Panc1 (cell line): ENCODE measurements at regions not wholly inside any gene's neighbourhood (a gene's known extent, or its start where the extent isn't known, plus 50 kb on each side); places are given as distances from the start of the nearest gene placed in this dataset.

ENCODE experiments used
- ATAC-seq: fragments of 200-7000 bp; cut with Tn5 transposase; 2 replicates; pipeline ENCODE4 v1.9.1; 2020; ENCODE audit warnings: mild to moderate bottlenecking, moderate library complexity
- BruUV-seq: library from RNA; stranded (reverse); fragments of 400-500 nt; replicated peaks from 2 replicates; lab custom pipeline; 2021; lab: Mats Ljungman, UMichigan
- CTCF ChIA-PET: fragments of 300-600 bp; sonication (Branson Sonifier 250); formaldehyde crosslinking; loops from one replicate; lab custom pipeline; 2022; ENCODE audit warnings: antibody characterized with exemption; lab: Charles Lee
- POLR2A ChIA-PET: fragments of 300-600 bp; sonication (Branson Sonifier 250); formaldehyde crosslinking; loops from one replicate; lab custom pipeline; 2022; ENCODE audit warnings: antibody characterized with exemption; lab: Charles Lee
- DNase-seq: peaks from one replicate; pipeline ENCODE4 v3.0.0-alpha.2; 2010; ENCODE audit warnings: low read depth, low spot score
- H3K27ac ChIP-seq: 2 replicates; pipeline ENCODE4 v1.5.1; 2011; ENCODE audit warnings: mild to moderate bottlenecking, low read length, inconsistent platforms
- H3K27me3 ChIP-seq: fragments of 200-500 bp; sonication (Bioruptor generic); 2 replicates; pipeline ENCODE4 v1.6.0; 2014; ENCODE audit warnings: low read length, inconsistent platforms; ENCODE audit not compliant: control insufficient read depth, insufficient read depth
- H3K36me3 ChIP-seq: fragments of 200-500 bp; sonication (Bioruptor generic); 2 replicates; pipeline ENCODE4 v1.5.1; 2014; ENCODE audit warnings: inconsistent platforms, mild to moderate bottlenecking, low read length, moderate library complexity; ENCODE audit not compliant: control insufficient read depth, insufficient read depth
- H3K4me1 ChIP-seq: 2 replicates; pipeline ENCODE4 v1.5.1; 2011; ENCODE audit warnings: inconsistent platforms, mild to moderate bottlenecking, low read length, moderate library complexity; ENCODE audit not compliant: control insufficient read depth, insufficient read depth
- H3K4me3 ChIP-seq, 2 experiments: 2 replicates each; pipeline ENCODE4 v1.5.1; 2011 to 2012; ENCODE audit warnings: low read depth in 2 of 2, low read length in 2 of 2, mild to moderate bottlenecking in 2 of 2, inconsistent platforms in 1 of 2, moderate library complexity in 1 of 2
- H3K9me3 ChIP-seq: fragments of 200-500 bp; sonication (Bioruptor generic); 2 replicates; pipeline ENCODE4 v1.5.1; 2014; ENCODE audit warnings: low read depth, mild to moderate bottlenecking, inconsistent platforms, low read length, moderate library complexity; ENCODE audit not compliant: control insufficient read depth, insufficient read depth
- POLR2AphosphoS5 ChIP-seq: IDR thresholded peaks from 2 replicates; pipeline ENCODE4 v1.6.1; 2012; ENCODE audit warnings: mild to moderate bottlenecking, low read depth, low read length, moderate library complexity
- SIN3A ChIP-seq: IDR thresholded peaks from 2 replicates; pipeline ENCODE4 v1.6.1; 2012; ENCODE audit warnings: low read depth, mild to moderate bottlenecking, low read length, moderate library complexity, borderline replicate concordance; ENCODE audit not compliant: insufficient read depth
- TCF7L2 ChIP-seq: IDR thresholded peaks from 2 replicates; pipeline ENCODE4 v1.6.1; 2011; ENCODE audit warnings: mild to moderate bottlenecking, low read depth, low read length, inconsistent platforms
- in situ Hi-C: cut with HindIII; loops from 2 replicates; pipeline ENCODE4 v1.10.0; 2016; ENCODE audit warnings: low sequenced_read_pairs, low pct_unique_long_range_greater_than_20kb
- intact Hi-C: fragments of 100-400 bp; cut with micrococcal nuclease; formaldehyde crosslinking; loops from one replicate; pipeline ENCODE4 v1.10.0; 2022; ENCODE audit not compliant: unreplicated experiment
- TF ChIP-seq, protein P1 (sequence below): fragments of 450-650 bp; IDR thresholded peaks from 2 replicates; pipeline ENCODE4 v1.5.1; 2017; ENCODE audit warnings: mild to moderate bottlenecking
- TF ChIP-seq, protein P2 (sequence below), 2 experiments: IDR thresholded peaks; 2 replicates each; pipeline ENCODE4 v1.6.1; 2011 to 2012; ENCODE audit warnings: low read depth in 2 of 2, control low read depth in 1 of 2, low read length in 1 of 2, mild to moderate bottlenecking in 1 of 2, moderate library complexity in 1 of 2; ENCODE audit not compliant: insufficient read depth in 1 of 2

DNA sequence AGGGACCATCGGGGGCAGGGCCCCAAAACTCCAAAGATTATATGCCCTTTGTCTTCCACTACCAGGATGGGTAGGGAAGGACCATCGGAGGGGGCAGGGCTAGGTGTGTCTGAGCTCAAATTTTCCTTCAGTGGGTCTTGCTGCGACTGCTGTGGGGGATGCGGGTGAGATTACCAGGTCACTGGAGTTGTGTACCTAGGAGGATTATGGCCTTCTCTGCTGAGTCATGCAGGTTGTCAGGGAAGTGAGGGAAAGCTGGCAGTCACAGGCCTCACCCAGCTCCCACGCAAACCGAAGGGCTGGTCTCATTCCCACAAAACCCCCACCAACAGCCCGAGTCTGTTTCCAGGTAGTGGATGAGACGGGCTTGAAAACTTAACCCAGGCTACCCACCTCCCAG lies 489.4 kb downstream of the ZNF608 start:
- ChIA-PET POLR2A (no interaction called here), CTCF (no interaction called here)
- Histone ChIP-seq H3K9me3 (no peaks in the 10 kb centered on the region), H3K36me3 (no peaks in the 10 kb centered on the region), H3K4me3 (no peak overlapping the region), H3K27ac (no peak overlapping the region; the same call in 1 of the 2 replicates), H3K27me3 (no peaks in the 10 kb centered on the region), H3K4me1 (no peaks in the 10 kb centered on the region; the same call in none of the 2 replicates)
- no TSS peak for BruUV-seq
- intact Hi-C loops, result no loop called here
- in situ Hi-C loops, result no loop called here
- TF ChIP-seq SIN3A, result no peak
- no peak for TF ChIP-seq POLR2AphosphoS5
- TF ChIP-seq, protein P1, sequence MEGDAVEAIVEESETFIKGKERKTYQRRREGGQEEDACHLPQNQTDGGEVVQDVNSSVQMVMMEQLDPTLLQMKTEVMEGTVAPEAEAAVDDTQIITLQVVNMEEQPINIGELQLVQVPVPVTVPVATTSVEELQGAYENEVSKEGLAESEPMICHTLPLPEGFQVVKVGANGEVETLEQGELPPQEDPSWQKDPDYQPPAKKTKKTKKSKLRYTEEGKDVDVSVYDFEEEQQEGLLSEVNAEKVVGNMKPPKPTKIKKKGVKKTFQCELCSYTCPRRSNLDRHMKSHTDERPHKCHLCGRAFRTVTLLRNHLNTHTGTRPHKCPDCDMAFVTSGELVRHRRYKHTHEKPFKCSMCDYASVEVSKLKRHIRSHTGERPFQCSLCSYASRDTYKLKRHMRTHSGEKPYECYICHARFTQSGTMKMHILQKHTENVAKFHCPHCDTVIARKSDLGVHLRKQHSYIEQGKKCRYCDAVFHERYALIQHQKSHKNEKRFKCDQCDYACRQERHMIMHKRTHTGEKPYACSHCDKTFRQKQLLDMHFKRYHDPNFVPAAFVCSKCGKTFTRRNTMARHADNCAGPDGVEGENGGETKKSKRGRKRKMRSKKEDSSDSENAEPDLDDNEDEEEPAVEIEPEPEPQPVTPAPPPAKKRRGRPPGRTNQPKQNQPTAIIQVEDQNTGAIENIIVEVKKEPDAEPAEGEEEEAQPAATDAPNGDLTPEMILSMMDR, result no peak
- no peak for TF ChIP-seq TCF7L2
- TF ChIP-seq, protein P2, sequence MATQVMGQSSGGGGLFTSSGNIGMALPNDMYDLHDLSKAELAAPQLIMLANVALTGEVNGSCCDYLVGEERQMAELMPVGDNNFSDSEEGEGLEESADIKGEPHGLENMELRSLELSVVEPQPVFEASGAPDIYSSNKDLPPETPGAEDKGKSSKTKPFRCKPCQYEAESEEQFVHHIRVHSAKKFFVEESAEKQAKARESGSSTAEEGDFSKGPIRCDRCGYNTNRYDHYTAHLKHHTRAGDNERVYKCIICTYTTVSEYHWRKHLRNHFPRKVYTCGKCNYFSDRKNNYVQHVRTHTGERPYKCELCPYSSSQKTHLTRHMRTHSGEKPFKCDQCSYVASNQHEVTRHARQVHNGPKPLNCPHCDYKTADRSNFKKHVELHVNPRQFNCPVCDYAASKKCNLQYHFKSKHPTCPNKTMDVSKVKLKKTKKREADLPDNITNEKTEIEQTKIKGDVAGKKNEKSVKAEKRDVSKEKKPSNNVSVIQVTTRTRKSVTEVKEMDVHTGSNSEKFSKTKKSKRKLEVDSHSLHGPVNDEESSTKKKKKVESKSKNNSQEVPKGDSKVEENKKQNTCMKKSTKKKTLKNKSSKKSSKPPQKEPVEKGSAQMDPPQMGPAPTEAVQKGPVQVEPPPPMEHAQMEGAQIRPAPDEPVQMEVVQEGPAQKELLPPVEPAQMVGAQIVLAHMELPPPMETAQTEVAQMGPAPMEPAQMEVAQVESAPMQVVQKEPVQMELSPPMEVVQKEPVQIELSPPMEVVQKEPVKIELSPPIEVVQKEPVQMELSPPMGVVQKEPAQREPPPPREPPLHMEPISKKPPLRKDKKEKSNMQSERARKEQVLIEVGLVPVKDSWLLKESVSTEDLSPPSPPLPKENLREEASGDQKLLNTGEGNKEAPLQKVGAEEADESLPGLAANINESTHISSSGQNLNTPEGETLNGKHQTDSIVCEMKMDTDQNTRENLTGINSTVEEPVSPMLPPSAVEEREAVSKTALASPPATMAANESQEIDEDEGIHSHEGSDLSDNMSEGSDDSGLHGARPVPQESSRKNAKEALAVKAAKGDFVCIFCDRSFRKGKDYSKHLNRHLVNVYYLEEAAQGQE (IDR thresholded peaks at IDR 0.05; ENCODE audit: insufficient read depth in 1 of 2, low read depth in 2 of 2, low read length in 1 of 2), result no peak
- no peak for ATAC-seq
- DNase-seq, result no peak

DNA sequence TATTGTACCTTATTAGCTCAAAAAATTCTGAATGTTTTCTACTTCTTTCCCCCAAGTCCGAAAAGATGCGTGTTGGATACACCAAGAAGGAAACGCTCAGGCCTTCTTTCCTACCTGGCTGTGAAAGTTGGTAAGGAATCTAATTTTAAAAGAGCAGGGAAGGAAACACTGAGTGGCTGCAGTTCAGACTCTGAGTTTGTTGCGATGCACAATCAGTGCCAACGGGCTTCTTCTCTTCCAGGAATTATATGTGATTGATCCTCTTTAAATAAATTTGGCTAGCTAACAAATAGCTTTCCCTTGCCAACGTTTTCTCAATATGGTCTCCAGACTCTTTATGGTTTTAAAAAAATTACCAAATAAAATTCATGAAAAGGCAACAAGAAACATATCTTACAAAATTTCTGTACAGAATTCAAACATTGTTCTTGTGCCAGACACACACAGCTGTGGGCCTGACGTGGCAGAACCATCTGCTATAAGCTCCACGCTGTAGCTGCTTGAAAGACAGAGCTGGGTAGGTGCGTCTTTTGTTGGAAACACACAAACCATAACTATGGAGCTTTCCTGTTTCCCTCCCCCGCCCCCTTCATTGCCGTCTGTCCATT lies 493.1 kb downstream of the ZNF608 start:
- H3K4me1 ChIP-seq, result no peaks in the 10 kb centered on the region; the same call in none of the 2 replicates
- in situ Hi-C loops (no loop called here), intact Hi-C loops (no loop called here)
- H3K27me3 ChIP-seq, result no peaks in the 10 kb centered on the region
- no peak overlapping the region for H3K4me3 ChIP-seq
- no peak for DNase-seq
- no TSS peak for BruUV-seq
- peak overlapping the region; percentile 9; the same call in 1 of the 2 replicates for H3K27ac ChIP-seq
- POLR2A ChIA-PET, result interaction anchor here (0.6 kb wide), 1 partner anchor 15 kb away, joined by 7 read pairs; no protein-coding TSS in a partner anchor
- no peak for TF ChIP-seq SIN3A
- H3K36me3 ChIP-seq, result no peaks in the 10 kb centered on the region
- CTCF ChIA-PET, result no interaction called here
- ATAC-seq, result no peak
- no peaks in the 10 kb centered on the region for H3K9me3 ChIP-seq

DNA sequence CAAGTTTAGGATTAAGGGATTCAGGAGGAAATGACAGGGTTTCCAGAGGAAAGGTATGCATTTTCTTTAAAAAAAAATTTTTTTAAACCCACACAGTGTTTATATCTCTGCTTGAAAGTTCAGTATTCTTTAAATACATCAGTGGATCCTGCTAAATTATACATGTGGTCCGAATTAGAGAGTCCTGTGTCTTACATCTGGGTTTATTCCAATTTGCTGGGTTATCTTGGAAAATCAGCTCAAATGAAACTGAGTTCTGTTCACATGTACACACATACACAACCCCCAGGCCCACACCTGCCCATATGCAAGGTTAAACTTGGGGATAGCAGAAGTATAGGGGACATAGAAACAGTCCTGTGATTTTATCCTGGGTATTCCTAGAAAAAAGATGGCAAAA lies 493.7 kb downstream of the ZNF608 start:
- DNase-seq (no peak), ATAC-seq (no peak)
- Histone ChIP-seq H3K27me3 (no peaks in the 10 kb centered on the region), H3K4me3 (no peak overlapping the region), H3K9me3 (no peaks in the 10 kb centered on the region), H3K4me1 (no peaks in the 10 kb centered on the region; the same call in none of the 2 replicates), H3K27ac (no peak overlapping the region), H3K36me3 (no peaks in the 10 kb centered on the region)
- in situ Hi-C loops, result no loop called here
- ChIA-PET CTCF (no interaction called here), POLR2A (no interaction called here)
- TF ChIP-seq TCF7L2, result no peak
- TF ChIP-seq, protein P2 (IDR thresholded peaks at IDR 0.05; ENCODE audit: insufficient read depth in 1 of 2, low read depth in 2 of 2, low read length in 1 of 2), result no peak
- TF ChIP-seq SIN3A, result no peak
- TF ChIP-seq, protein P1, result no peak
- TF ChIP-seq POLR2AphosphoS5, result no peak
- no TSS peak for BruUV-seq
- intact Hi-C loops, result no loop called here
